GM23338 (cell line): ENCODE measurements at regions not wholly inside any gene's neighbourhood (a gene's known extent, or its start where the extent isn't known, plus 50 kb on each side); places are given as distances from the start of the nearest gene placed in this dataset.

Experiments used
- ATAC-seq: fragments of 200-7000 bp; cut with Tn5 transposase; 3 replicates; pipeline ENCODE4 v1.9.1; 2020
- DNase-seq: peaks from one replicate; pipeline ENCODE4 v3.0.0-alpha.2; 2015; ENCODE audit warnings: low spot score
- H2AFZ ChIP-seq: fragments of 200-600 bp; sonication (generic); 2 replicates; pipeline ENCODE4 v1.8.0; 2016; ENCODE audit warnings: antibody characterized with exemption, mild to moderate bottlenecking, moderate library complexity
- H3F3A ChIP-seq: fragments of 200-600 bp; sonication (generic); replicated peaks from 2 replicates; pipeline ENCODE4 v1.8.0; 2017; ENCODE audit warnings: antibody characterized with exemption, mixed run types, low read depth
- H3K27ac ChIP-seq: fragments of 200-600 bp; sonication (generic); 2 replicates; pipeline ENCODE4 v1.6.1; 2016; ENCODE audit warnings: low read depth
- H3K27me3 ChIP-seq: fragments of 200-600 bp; sonication (generic); 2 replicates; pipeline ENCODE4 v1.8.0; 2016; ENCODE audit warnings: mild to moderate bottlenecking, mixed run types, moderate library complexity; ENCODE audit not compliant: insufficient read depth
- H3K36me3 ChIP-seq: fragments of 200-600 bp; sonication (generic); 2 replicates; pipeline ENCODE4 v1.8.0; 2016; ENCODE audit warnings: mild to moderate bottlenecking; ENCODE audit not compliant: insufficient read depth
- H3K4me1 ChIP-seq: fragments of 200-600 bp; sonication (generic); 2 replicates; pipeline ENCODE4 v1.8.0; 2016; ENCODE audit warnings: mild to moderate bottlenecking, moderate library complexity; ENCODE audit not compliant: insufficient read depth
- H3K4me2 ChIP-seq: fragments of 200-600 bp; sonication (generic); 2 replicates; pipeline ENCODE4 v1.7.1; 2017; ENCODE audit warnings: mixed run types
- H3K4me3 ChIP-seq: fragments of 200-600 bp; sonication (generic); 2 replicates; pipeline ENCODE4 v1.6.1; 2016; ENCODE audit warnings: mixed run types
- H3K79me2 ChIP-seq: fragments of 200-600 bp; sonication (generic); replicated peaks from 2 replicates; pipeline ENCODE4 v1.8.0; 2017; ENCODE audit warnings: mild to moderate bottlenecking; ENCODE audit not compliant: insufficient read depth
- H3K9me2 ChIP-seq: fragments of 200-600 bp; sonication (generic); 2 replicates; pipeline ENCODE4 v1.8.0; 2017; ENCODE audit not compliant: insufficient read depth
- H4K20me1 ChIP-seq: fragments of 200-600 bp; sonication (generic); replicated peaks from 2 replicates; pipeline ENCODE4 v1.8.0; 2017; ENCODE audit warnings: mild to moderate bottlenecking; ENCODE audit not compliant: insufficient read depth
- H3K27ac Mint-ChIP-seq: 2 replicates; pipeline ENCODE4 v1.8.0; 2020; ENCODE audit warnings: inconsistent platforms, mild to moderate bottlenecking, moderate library complexity, mixed read lengths
- H3K27me3 Mint-ChIP-seq: 3 replicates; pipeline ENCODE4 v1.8.0; 2022; ENCODE audit warnings: low read depth, mild to moderate bottlenecking, moderate library complexity, mixed read lengths, inconsistent platforms; ENCODE audit not compliant: insufficient read depth, poor library complexity
- H3K36me3 Mint-ChIP-seq: 3 replicates; pipeline ENCODE4 v1.8.0; 2021; ENCODE audit warnings: low read depth, mild to moderate bottlenecking, inconsistent platforms, moderate library complexity, mixed read lengths
- H3K4me1 Mint-ChIP-seq: 3 replicates; pipeline ENCODE4 v1.8.0; 2020; ENCODE audit warnings: mild to moderate bottlenecking, inconsistent platforms, mixed read lengths
- H3K4me3 Mint-ChIP-seq: 3 replicates; pipeline ENCODE4 v1.8.0; 2021; ENCODE audit warnings: moderate library complexity, mild to moderate bottlenecking, inconsistent platforms, mixed read lengths
- H3K9me3 Mint-ChIP-seq: 3 replicates; pipeline ENCODE4 v1.8.0; 2020; ENCODE audit warnings: moderate library complexity, mild to moderate bottlenecking, inconsistent platforms, mixed read lengths
- EZH2phosphoT487 ChIP-seq: fragments of 200-600 bp; sonication (generic); IDR thresholded peaks from one replicate; pipeline ENCODE4 v1.8.1; 2018; ENCODE audit warnings: antibody characterized with exemption; ENCODE audit not compliant: unreplicated experiment
- JUNB ChIP-seq: IDR thresholded peaks from one replicate; pipeline ENCODE4 v1.6.1; 2016; ENCODE audit warnings: antibody characterized with exemption; ENCODE audit not compliant: unreplicated experiment
- STAT1 ChIP-seq: IDR thresholded peaks from one replicate; pipeline ENCODE4 v1.6.1; 2016; ENCODE audit warnings: antibody characterized with exemption; ENCODE audit not compliant: unreplicated experiment
- ZNF114 ChIP-seq: fragments of 250-450 bp; sonication (Bioruptor Pico); IDR thresholded peaks from 2 replicates; pipeline ENCODE4 v1.5.0; 2020; ENCODE audit warnings: mild to moderate bottlenecking, moderate library complexity
- ZNF331 ChIP-seq: fragments of 250-450 bp; sonication (Bioruptor Pico); IDR thresholded peaks from 2 replicates; pipeline ENCODE4 v1.5.0; 2020; ENCODE audit warnings: low read depth, mild to moderate bottlenecking, moderate library complexity
- TF ChIP-seq, protein P1 (sequence below), 2 experiments: fragments of 200-600 bp in 1 of 2; sonication (generic) in 1 of 2; conservative IDR thresholded peaks; 2 replicates each; pipeline versions ENCODE4 v1.5.1 to v1.6.1; 2016 to 2017; ENCODE audit warnings: antibody characterized with exemption in 2 of 2, low read depth in 2 of 2, mild to moderate bottlenecking in 2 of 2, moderate library complexity in 1 of 2
- TF ChIP-seq, protein P2 (sequence below): IDR thresholded peaks from one replicate; pipeline ENCODE4 v1.6.1; 2018; ENCODE audit warnings: antibody characterized with exemption; ENCODE audit not compliant: unreplicated experiment
- TF ChIP-seq, protein P3 (sequence below): fragments of 250-450 bp; sonication (Bioruptor Pico); IDR thresholded peaks from 2 replicates; pipeline ENCODE4 v1.5.0; 2020; ENCODE audit warnings: mild to moderate bottlenecking, moderate library complexity
- TF ChIP-seq, protein P4 (sequence below): IDR thresholded peaks from 2 replicates; pipeline ENCODE4 v1.6.1; 2016; ENCODE audit warnings: antibody characterized with exemption

- H3K27me3 ChIP-seq = no peaks in the 10 kb centered on the region
- no peaks in the 10 kb centered on the region for H3F3A ChIP-seq
- TF ChIP-seq ZNF331 (CRISPR knock-in tag) (no peak), JUNB (no peak), STAT1 (no peak), ZNF114 (no peak), EZH2phosphoT487 (no peak)
- TF ChIP-seq, protein P1, sequence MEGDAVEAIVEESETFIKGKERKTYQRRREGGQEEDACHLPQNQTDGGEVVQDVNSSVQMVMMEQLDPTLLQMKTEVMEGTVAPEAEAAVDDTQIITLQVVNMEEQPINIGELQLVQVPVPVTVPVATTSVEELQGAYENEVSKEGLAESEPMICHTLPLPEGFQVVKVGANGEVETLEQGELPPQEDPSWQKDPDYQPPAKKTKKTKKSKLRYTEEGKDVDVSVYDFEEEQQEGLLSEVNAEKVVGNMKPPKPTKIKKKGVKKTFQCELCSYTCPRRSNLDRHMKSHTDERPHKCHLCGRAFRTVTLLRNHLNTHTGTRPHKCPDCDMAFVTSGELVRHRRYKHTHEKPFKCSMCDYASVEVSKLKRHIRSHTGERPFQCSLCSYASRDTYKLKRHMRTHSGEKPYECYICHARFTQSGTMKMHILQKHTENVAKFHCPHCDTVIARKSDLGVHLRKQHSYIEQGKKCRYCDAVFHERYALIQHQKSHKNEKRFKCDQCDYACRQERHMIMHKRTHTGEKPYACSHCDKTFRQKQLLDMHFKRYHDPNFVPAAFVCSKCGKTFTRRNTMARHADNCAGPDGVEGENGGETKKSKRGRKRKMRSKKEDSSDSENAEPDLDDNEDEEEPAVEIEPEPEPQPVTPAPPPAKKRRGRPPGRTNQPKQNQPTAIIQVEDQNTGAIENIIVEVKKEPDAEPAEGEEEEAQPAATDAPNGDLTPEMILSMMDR (conservative IDR thresholded peaks at IDR 0.05; ENCODE audit: low read depth in 2 of 2) = no peak
- TF ChIP-seq, protein P2, sequence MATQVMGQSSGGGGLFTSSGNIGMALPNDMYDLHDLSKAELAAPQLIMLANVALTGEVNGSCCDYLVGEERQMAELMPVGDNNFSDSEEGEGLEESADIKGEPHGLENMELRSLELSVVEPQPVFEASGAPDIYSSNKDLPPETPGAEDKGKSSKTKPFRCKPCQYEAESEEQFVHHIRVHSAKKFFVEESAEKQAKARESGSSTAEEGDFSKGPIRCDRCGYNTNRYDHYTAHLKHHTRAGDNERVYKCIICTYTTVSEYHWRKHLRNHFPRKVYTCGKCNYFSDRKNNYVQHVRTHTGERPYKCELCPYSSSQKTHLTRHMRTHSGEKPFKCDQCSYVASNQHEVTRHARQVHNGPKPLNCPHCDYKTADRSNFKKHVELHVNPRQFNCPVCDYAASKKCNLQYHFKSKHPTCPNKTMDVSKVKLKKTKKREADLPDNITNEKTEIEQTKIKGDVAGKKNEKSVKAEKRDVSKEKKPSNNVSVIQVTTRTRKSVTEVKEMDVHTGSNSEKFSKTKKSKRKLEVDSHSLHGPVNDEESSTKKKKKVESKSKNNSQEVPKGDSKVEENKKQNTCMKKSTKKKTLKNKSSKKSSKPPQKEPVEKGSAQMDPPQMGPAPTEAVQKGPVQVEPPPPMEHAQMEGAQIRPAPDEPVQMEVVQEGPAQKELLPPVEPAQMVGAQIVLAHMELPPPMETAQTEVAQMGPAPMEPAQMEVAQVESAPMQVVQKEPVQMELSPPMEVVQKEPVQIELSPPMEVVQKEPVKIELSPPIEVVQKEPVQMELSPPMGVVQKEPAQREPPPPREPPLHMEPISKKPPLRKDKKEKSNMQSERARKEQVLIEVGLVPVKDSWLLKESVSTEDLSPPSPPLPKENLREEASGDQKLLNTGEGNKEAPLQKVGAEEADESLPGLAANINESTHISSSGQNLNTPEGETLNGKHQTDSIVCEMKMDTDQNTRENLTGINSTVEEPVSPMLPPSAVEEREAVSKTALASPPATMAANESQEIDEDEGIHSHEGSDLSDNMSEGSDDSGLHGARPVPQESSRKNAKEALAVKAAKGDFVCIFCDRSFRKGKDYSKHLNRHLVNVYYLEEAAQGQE = no peak
- TF ChIP-seq, protein P3, sequence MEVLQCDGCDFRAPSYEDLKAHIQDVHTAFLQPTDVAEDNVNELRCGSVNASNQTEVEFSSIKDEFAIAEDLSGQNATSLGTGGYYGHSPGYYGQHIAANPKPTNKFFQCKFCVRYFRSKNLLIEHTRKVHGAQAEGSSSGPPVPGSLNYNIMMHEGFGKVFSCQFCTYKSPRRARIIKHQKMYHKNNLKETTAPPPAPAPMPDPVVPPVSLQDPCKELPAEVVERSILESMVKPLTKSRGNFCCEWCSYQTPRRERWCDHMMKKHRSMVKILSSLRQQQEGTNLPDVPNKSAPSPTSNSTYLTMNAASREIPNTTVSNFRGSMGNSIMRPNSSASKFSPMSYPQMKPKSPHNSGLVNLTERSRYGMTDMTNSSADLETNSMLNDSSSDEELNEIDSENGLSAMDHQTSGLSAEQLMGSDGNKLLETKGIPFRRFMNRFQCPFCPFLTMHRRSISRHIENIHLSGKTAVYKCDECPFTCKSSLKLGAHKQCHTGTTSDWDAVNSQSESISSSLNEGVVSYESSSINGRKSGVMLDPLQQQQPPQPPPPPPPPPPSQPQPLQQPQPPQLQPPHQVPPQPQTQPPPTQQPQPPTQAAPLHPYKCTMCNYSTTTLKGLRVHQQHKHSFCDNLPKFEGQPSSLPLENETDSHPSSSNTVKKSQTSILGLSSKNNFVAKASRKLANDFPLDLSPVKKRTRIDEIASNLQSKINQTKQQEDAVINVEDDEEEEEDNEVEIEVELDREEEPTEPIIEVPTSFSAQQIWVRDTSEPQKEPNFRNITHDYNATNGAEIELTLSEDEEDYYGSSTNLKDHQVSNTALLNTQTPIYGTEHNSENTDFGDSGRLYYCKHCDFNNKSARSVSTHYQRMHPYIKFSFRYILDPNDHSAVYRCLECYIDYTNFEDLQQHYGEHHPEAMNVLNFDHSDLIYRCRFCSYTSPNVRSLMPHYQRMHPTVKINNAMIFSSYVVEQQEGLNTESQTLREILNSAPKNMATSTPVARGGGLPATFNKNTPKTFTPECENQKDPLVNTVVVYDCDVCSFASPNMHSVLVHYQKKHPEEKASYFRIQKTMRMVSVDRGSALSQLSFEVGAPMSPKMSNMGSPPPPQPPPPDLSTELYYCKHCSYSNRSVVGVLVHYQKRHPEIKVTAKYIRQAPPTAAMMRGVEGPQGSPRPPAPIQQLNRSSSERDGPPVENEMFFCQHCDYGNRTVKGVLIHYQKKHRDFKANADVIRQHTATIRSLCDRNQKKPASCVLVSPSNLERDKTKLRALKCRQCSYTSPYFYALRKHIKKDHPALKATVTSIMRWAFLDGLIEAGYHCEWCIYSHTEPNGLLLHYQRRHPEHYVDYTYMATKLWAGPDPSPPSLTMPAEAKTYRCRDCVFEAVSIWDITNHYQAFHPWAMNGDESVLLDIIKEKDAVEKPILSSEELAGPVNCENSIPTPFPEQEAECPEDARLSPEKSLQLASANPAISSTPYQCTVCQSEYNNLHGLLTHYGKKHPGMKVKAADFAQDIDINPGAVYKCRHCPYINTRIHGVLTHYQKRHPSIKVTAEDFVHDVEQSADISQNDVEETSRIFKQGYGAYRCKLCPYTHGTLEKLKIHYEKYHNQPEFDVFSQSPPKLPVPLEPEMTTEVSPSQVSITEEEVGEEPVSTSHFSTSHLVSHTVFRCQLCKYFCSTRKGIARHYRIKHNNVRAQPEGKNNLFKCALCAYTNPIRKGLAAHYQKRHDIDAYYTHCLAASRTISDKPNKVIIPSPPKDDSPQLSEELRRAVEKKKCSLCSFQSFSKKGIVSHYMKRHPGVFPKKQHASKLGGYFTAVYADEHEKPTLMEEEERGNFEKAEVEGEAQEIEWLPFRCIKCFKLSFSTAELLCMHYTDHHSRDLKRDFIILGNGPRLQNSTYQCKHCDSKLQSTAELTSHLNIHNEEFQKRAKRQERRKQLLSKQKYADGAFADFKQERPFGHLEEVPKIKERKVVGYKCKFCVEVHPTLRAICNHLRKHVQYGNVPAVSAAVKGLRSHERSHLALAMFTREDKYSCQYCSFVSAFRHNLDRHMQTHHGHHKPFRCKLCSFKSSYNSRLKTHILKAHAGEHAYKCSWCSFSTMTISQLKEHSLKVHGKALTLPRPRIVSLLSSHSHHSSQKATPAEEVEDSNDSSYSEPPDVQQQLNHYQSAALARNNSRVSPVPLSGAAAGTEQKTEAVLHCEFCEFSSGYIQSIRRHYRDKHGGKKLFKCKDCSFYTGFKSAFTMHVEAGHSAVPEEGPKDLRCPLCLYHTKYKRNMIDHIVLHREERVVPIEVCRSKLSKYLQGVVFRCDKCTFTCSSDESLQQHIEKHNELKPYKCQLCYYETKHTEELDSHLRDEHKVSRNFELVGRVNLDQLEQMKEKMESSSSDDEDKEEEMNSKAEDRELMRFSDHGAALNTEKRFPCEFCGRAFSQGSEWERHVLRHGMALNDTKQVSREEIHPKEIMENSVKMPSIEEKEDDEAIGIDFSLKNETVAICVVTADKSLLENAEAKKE = no peak
- TF ChIP-seq, protein P4, sequence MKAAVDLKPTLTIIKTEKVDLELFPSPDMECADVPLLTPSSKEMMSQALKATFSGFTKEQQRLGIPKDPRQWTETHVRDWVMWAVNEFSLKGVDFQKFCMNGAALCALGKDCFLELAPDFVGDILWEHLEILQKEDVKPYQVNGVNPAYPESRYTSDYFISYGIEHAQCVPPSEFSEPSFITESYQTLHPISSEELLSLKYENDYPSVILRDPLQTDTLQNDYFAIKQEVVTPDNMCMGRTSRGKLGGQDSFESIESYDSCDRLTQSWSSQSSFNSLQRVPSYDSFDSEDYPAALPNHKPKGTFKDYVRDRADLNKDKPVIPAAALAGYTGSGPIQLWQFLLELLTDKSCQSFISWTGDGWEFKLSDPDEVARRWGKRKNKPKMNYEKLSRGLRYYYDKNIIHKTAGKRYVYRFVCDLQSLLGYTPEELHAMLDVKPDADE = no peak
- no peaks in the 10 kb centered on the region for H3K36me3 Mint-ChIP-seq
- H3K4me3 Mint-ChIP-seq = no peak overlapping the region
- no peaks in the 10 kb centered on the region for H3K9me3 Mint-ChIP-seq
- no peak overlapping the region for H3K27ac ChIP-seq
- no peak overlapping the region for H2AFZ ChIP-seq
- H3K36me3 ChIP-seq = no peaks in the 10 kb centered on the region
- no peaks in the 10 kb centered on the region for H3K9me2 ChIP-seq
- no peak overlapping the region for H3K27ac Mint-ChIP-seq
- no peak overlapping the region for H3K4me3 ChIP-seq
- peaks cover 50% of the 10 kb centered on the region for H3K4me1 Mint-ChIP-seq
- H3K4me2 ChIP-seq = peak overlapping the region; percentile 60
- peaks cover 4% of the 10 kb centered on the region for H3K27me3 Mint-ChIP-seq
- no peaks in the 10 kb centered on the region for H3K79me2 ChIP-seq
- ATAC-seq (peak; percentile 57), DNase-seq (no peak)
- H4K20me1 ChIP-seq = no peaks in the 10 kb centered on the region
- H3K4me1 ChIP-seq = peaks cover 28% of the 10 kb centered on the region
These were observed 153.5 kb upstream of the PJA1 start for GRCh38 chrX:69318651-69319340.
